ENCODE measurements at regions not wholly inside any gene's neighbourhood (a gene's known extent, or its start where the extent isn't known, plus 50 kb on each side); places are given as distances from the start of the nearest gene placed in this dataset.

- TF ChIP-seq NFIC (IDR thresholded peaks at IDR 0.05) (no peak), ZBTB7A (IDR thresholded peaks at IDR 0.05; ENCODE audit: low read depth) (no peak), EP300 (IDR thresholded peaks at IDR 0.05; ENCODE audit: borderline replicate concordance) (no peak), CEBPB (IDR thresholded peaks at IDR 0.05) (no peak), RAD21 (IDR thresholded peaks at IDR 0.05; ENCODE audit: low read depth) (no peak), FOXM1 (IDR thresholded peaks at IDR 0.05; ENCODE audit: borderline replicate concordance, low read depth) (no peak), TAF1 (IDR thresholded peaks at IDR 0.05; ENCODE audit: low read depth) (no peak), REST (IDR thresholded peaks at IDR 0.05; ENCODE audit: low read depth) (no peak), CREB1 (IDR thresholded peaks at IDR 0.05; ENCODE audit: low read depth) (no peak), TEAD4 (IDR thresholded peaks at IDR 0.05) (no peak), MAX (IDR thresholded peaks at IDR 0.05) (no peak), TCF12 (IDR thresholded peaks at IDR 0.05; ENCODE audit: low read depth) (no peak), EGR1 (IDR thresholded peaks at IDR 0.05) (no peak), USF1 (IDR thresholded peaks at IDR 0.05) (no peak), YY1 (IDR thresholded peaks at IDR 0.05; ENCODE audit: low read depth) (no peak)
Observed at GRCh38 chr2:65742977-65743376, 310.6 kb upstream of the SPRED2 start.

GRCh38 chr2:65739927-65740326 is 307.5 kb upstream of the SPRED2 start:
- TF ChIP-seq MAX (IDR thresholded peaks at IDR 0.05) (no peak), EP300 (IDR thresholded peaks at IDR 0.05; ENCODE audit: borderline replicate concordance) (no peak)

GRCh38 chr2:65737452-65738011 is 305.1 kb upstream of the SPRED2 start:
- TF ChIP-seq CREB1 (IDR thresholded peaks at IDR 0.05; ENCODE audit: low read depth) (no peak), TAF1 (IDR thresholded peaks at IDR 0.05; ENCODE audit: low read depth) (no peak), CEBPB (IDR thresholded peaks at IDR 0.05) (no peak), YY1 (IDR thresholded peaks at IDR 0.05; ENCODE audit: low read depth) (no peak), EP300 (IDR thresholded peaks at IDR 0.05; ENCODE audit: borderline replicate concordance) (no peak), NFIC (IDR thresholded peaks at IDR 0.05) (no peak)

GRCh38 chr2:65731476-65731875 is 299.1 kb upstream of the SPRED2 start:
- no peak for TF ChIP-seq CEBPB (IDR thresholded peaks at IDR 0.05)
- TF ChIP-seq YY1 (IDR thresholded peaks at IDR 0.05; ENCODE audit: low read depth): no peak
- TF ChIP-seq NFIC (IDR thresholded peaks at IDR 0.05): no peak
- no peak for TF ChIP-seq ZBTB7A (IDR thresholded peaks at IDR 0.05; ENCODE audit: low read depth)
- TF ChIP-seq EGR1 (IDR thresholded peaks at IDR 0.05): no peak
- TF ChIP-seq EP300 (IDR thresholded peaks at IDR 0.05; ENCODE audit: borderline replicate concordance): no peak
- no peak for TF ChIP-seq TEAD4 (IDR thresholded peaks at IDR 0.05)
- no peak for TF ChIP-seq RAD21 (IDR thresholded peaks at IDR 0.05; ENCODE audit: low read depth)
- TF ChIP-seq REST (IDR thresholded peaks at IDR 0.05; ENCODE audit: low read depth): no peak
- no peak for TF ChIP-seq CREB1 (IDR thresholded peaks at IDR 0.05; ENCODE audit: low read depth)
- no peak for TF ChIP-seq TCF12 (IDR thresholded peaks at IDR 0.05; ENCODE audit: low read depth)
- TF ChIP-seq TAF1 (IDR thresholded peaks at IDR 0.05; ENCODE audit: low read depth): no peak

GRCh38 chr2:65730186-65730585 is 297.8 kb upstream of the SPRED2 start:
- TF ChIP-seq FOXM1 (IDR thresholded peaks at IDR 0.05; ENCODE audit: borderline replicate concordance, low read depth) (no peak), TAF1 (IDR thresholded peaks at IDR 0.05; ENCODE audit: low read depth) (no peak), ZBTB7A (IDR thresholded peaks at IDR 0.05; ENCODE audit: low read depth) (no peak), RAD21 (IDR thresholded peaks at IDR 0.05; ENCODE audit: low read depth) (no peak), REST (IDR thresholded peaks at IDR 0.05; ENCODE audit: low read depth) (no peak), MAX (IDR thresholded peaks at IDR 0.05) (no peak), NFIC (IDR thresholded peaks at IDR 0.05) (no peak), EGR1 (IDR thresholded peaks at IDR 0.05) (no peak), TEAD4 (IDR thresholded peaks at IDR 0.05) (no peak), TCF12 (IDR thresholded peaks at IDR 0.05; ENCODE audit: low read depth) (no peak), CEBPB (IDR thresholded peaks at IDR 0.05) (no peak), CREB1 (IDR thresholded peaks at IDR 0.05; ENCODE audit: low read depth) (no peak), EP300 (IDR thresholded peaks at IDR 0.05; ENCODE audit: borderline replicate concordance) (no peak), YY1 (IDR thresholded peaks at IDR 0.05; ENCODE audit: low read depth) (no peak), USF1 (IDR thresholded peaks at IDR 0.05) (no peak)
